Retina (tissue), 1 donor: ENCODE measurements at regions not wholly inside any gene's neighbourhood (a gene's known extent, or its start where the extent isn't known, plus 50 kb on each side); places are given as distances from the start of the nearest gene placed in this dataset.

Experiments
- DNase-seq: peaks from one replicate; pipeline ENCODE4 v3.0.0-alpha.2; 2016

- no peak for DNase-seq
These were observed 89.0 kb downstream of the MXRA5 start for GRCh38 chrX:3257471-3257870.

- no peak for DNase-seq
These were observed 89.6 kb downstream of the MXRA5 start for GRCh38 chrX:3256868-3257267.

GRCh38 chrX:3252744-3253143, 93.7 kb downstream of the MXRA5 start:
- no peak for DNase-seq

GRCh38 chrX:3250966-3251365, 95.5 kb downstream of the MXRA5 start:
- DNase-seq, result no peak

GRCh38 chrX:3244955-3245354, 101.5 kb downstream of the MXRA5 start:
- DNase-seq, result no peak

GRCh38 chrX:3244203-3244743, 102.2 kb downstream of the MXRA5 start:
- DNase-seq, result no peak

- DNase-seq, result no peak
These were observed 114.1 kb downstream of the MXRA5 start for GRCh38 chrX:3232262-3232923.

GRCh38 chrX:3231766-3232165, 114.7 kb downstream of the MXRA5 start:
- no peak for DNase-seq

GRCh38 chrX:3230496-3230895, 116.0 kb downstream of the MXRA5 start:
- no peak for DNase-seq

- DNase-seq, result no peak
These were observed 118.9 kb downstream of the MXRA5 start for GRCh38 chrX:3227526-3227925.

GRCh38 chrX:3226087-3226486, 120.4 kb downstream of the MXRA5 start:
- DNase-seq, result no peak

- DNase-seq, result no peak
These were observed 124.8 kb downstream of the MXRA5 start for GRCh38 chrX:3221643-3222042.

GRCh38 chrX:3219667-3220066, 126.8 kb downstream of the MXRA5 start:
- no peak for DNase-seq

- no peak for DNase-seq
These were observed 127.2 kb downstream of the MXRA5 start for GRCh38 chrX:3219231-3219630.

- DNase-seq, result no peak
These were observed 128.0 kb downstream of the MXRA5 start for GRCh38 chrX:3218442-3218841.

- DNase-seq, result no peak
These were observed 129.8 kb downstream of the MXRA5 start for GRCh38 chrX:3216581-3217180.

- no peak for DNase-seq
These were observed 131.2 kb downstream of the MXRA5 start for GRCh38 chrX:3215249-3215648.

GRCh38 chrX:3206314-3206713, 140.1 kb downstream of the MXRA5 start:
- no peak for DNase-seq

GRCh38 chrX:3204606-3205005, 141.8 kb downstream of the MXRA5 start:
- no peak for DNase-seq

- DNase-seq, result no peak
These were observed 150.6 kb downstream of the MXRA5 start for GRCh38 chrX:3195845-3196244.

- DNase-seq, result no peak
These were observed 151.6 kb downstream of the ARSF start for GRCh38 chrX:3192835-3193234.

- DNase-seq, result no peak
These were observed 150.5 kb downstream of the ARSF start for GRCh38 chrX:3191796-3192195.

GRCh38 chrX:3191201-3191600, 149.9 kb downstream of the ARSF start:
- no peak for DNase-seq

GRCh38 chrX:3184176-3184930, 143.1 kb downstream of the ARSF start:
- no peak for DNase-seq
